ENCODE measurements at regions not wholly inside any gene's neighbourhood (a gene's known extent, or its start where the extent isn't known, plus 50 kb on each side); places are given as distances from the start of the nearest gene placed in this dataset.

DNA sequence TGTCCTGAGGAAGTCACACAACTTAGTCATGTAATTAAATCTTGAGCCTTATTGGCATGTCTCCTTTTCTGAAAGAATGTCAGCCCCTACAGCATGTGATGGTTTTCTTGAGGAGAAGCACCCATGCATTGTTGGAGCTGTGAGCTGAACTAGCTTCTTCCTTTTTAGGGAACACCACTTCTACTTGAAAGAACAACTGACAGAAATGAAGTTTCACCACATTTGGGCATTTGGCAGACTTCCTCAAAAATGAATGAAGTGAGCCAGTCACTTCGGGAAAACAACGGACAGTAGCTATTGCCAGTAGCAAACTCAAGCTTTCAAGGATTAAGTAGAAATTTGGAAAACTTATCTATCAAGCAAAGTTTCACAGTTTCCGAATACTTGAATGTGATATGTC lies 1351.3 kb downstream of the EFNB2 start:
- Histone ChIP-seq H3K79me2 (ENCODE audit: control insufficient read depth, low read length) (no peaks in the 10 kb centered on the region), H3K4me1 (ENCODE audit: control insufficient read depth, low read length) (no peaks in the 10 kb centered on the region), H3K27ac (ENCODE audit: low read depth, low read length) (no peak overlapping the region), H4K20me1 (ENCODE audit: control insufficient read depth, insufficient read depth, low read depth, low read length) (no peaks in the 10 kb centered on the region), H3K4me2 (ENCODE audit: low read length) (no peak overlapping the region), H3K4me3 (ENCODE audit: low read length) (no peak overlapping the region), H3K9me2 (replicated peaks; ENCODE audit: control insufficient read depth, low read length) (no peaks in the 10 kb centered on the region), H3F3A (ENCODE audit: control insufficient read depth, insufficient read depth) (no peaks in the 10 kb centered on the region), H3K36me3 (ENCODE audit: control insufficient read depth, low read length) (no peaks in the 10 kb centered on the region), H3K9me3 (ENCODE audit: control insufficient read depth, insufficient read depth, low read length) (no peaks in the 10 kb centered on the region), H3K27me3 (ENCODE audit: control insufficient read depth, low read length) (no peaks in the 10 kb centered on the region)
- TF ChIP-seq, protein P1, sequence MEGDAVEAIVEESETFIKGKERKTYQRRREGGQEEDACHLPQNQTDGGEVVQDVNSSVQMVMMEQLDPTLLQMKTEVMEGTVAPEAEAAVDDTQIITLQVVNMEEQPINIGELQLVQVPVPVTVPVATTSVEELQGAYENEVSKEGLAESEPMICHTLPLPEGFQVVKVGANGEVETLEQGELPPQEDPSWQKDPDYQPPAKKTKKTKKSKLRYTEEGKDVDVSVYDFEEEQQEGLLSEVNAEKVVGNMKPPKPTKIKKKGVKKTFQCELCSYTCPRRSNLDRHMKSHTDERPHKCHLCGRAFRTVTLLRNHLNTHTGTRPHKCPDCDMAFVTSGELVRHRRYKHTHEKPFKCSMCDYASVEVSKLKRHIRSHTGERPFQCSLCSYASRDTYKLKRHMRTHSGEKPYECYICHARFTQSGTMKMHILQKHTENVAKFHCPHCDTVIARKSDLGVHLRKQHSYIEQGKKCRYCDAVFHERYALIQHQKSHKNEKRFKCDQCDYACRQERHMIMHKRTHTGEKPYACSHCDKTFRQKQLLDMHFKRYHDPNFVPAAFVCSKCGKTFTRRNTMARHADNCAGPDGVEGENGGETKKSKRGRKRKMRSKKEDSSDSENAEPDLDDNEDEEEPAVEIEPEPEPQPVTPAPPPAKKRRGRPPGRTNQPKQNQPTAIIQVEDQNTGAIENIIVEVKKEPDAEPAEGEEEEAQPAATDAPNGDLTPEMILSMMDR (IDR thresholded peaks at IDR 0.05; ENCODE audit: low read depth, low read length, poor library complexity, severe bottlenecking) = no peak
- TF ChIP-seq EZH2phosphoT487 (IDR thresholded peaks at IDR 0.05; ENCODE audit: borderline replicate concordance, low read length) = no peak

DNA sequence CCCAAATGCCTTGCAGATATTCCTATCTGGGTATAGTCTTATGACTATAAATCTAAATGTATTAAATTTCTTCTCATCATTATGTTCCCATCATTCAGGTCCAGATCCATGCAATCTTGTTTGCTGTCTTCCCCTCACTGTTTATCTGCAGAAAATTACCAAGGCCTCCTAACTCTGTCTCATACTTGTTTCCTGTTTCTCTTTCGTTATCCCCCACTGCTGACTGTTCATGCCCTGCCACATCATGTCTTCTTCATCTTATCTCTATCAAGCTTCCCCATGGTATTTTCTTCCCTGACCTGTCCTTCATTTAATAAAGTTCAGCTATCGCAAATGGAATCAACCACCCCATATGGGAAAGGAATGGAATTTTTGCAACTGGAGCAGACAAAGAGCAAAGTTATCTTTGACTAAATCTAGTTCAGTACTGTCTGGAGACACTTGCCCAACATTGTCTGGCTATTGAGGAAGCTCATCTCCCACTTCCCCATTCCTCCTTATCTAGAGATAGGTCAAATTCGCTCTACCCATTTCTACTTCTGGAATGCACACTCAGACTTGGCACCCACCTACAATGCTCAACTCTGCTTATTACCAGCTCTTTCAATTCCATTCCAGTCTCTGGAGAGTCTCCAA lies 1358.1 kb downstream of the EFNB2 start:
- no peaks in the 10 kb centered on the region for H3K27me3 ChIP-seq (ENCODE audit: control insufficient read depth, low read length)

DNA sequence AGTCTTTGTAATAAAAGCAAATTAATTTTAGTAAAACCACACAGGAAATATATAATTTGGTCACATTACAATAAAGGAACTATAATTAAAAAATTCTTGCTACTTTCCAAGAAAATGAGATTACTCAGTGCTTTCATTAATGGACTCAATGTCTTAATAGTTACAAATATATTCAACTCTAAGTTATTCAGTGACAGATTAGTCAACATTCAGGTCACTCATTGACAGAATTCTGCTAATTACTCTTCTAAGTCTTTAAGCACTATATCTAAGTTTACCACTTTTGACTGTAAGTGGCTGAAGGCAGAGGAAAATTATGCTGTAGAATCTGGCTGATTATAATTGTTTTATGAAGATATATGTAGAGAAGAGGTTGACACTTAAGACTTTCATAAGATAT lies 1365.0 kb downstream of the EFNB2 start:
- Histone ChIP-seq H3K36me3 (ENCODE audit: control insufficient read depth, low read length) (no peaks in the 10 kb centered on the region), H3K27me3 (ENCODE audit: control insufficient read depth, low read length) (no peaks in the 10 kb centered on the region), H3K9me2 (replicated peaks; ENCODE audit: control insufficient read depth, low read length) (no peaks in the 10 kb centered on the region), H3K4me1 (ENCODE audit: control insufficient read depth, low read length) (no peaks in the 10 kb centered on the region), H3K4me3 (ENCODE audit: low read length) (no peak overlapping the region), H3K79me2 (ENCODE audit: control insufficient read depth, low read length) (no peaks in the 10 kb centered on the region), H4K20me1 (ENCODE audit: control insufficient read depth, insufficient read depth, low read depth, low read length) (no peaks in the 10 kb centered on the region), H3K27ac (ENCODE audit: low read depth, low read length) (no peak overlapping the region), H3K9me3 (ENCODE audit: control insufficient read depth, insufficient read depth, low read length) (no peaks in the 10 kb centered on the region), H3F3A (ENCODE audit: control insufficient read depth, insufficient read depth) (no peaks in the 10 kb centered on the region), H3K4me2 (ENCODE audit: low read length) (no peak overlapping the region)
- TF ChIP-seq, protein P1 (IDR thresholded peaks at IDR 0.05; ENCODE audit: low read depth, low read length, poor library complexity, severe bottlenecking) = no peak
- TF ChIP-seq EZH2phosphoT487 (IDR thresholded peaks at IDR 0.05; ENCODE audit: borderline replicate concordance, low read length) = no peak

More for the DNA sequence above, 1358.1 kb downstream of the EFNB2 start:
- Histone ChIP-seq H3K79me2 (ENCODE audit: control insufficient read depth, low read length) (no peaks in the 10 kb centered on the region), H3K9me3 (ENCODE audit: control insufficient read depth, insufficient read depth, low read length) (no peaks in the 10 kb centered on the region), H3K27ac (ENCODE audit: low read depth, low read length) (no peak overlapping the region), H3K4me1 (ENCODE audit: control insufficient read depth, low read length) (no peaks in the 10 kb centered on the region), H4K20me1 (ENCODE audit: control insufficient read depth, insufficient read depth, low read depth, low read length) (no peaks in the 10 kb centered on the region), H3K9me2 (replicated peaks; ENCODE audit: control insufficient read depth, low read length) (no peaks in the 10 kb centered on the region), H3K4me3 (ENCODE audit: low read length) (no peak overlapping the region), H3F3A (ENCODE audit: control insufficient read depth, insufficient read depth) (no peaks in the 10 kb centered on the region), H3K4me2 (ENCODE audit: low read length) (no peak overlapping the region), H3K36me3 (ENCODE audit: control insufficient read depth, low read length) (no peaks in the 10 kb centered on the region)
- TF ChIP-seq, protein P1 (IDR thresholded peaks at IDR 0.05; ENCODE audit: low read depth, low read length, poor library complexity, severe bottlenecking) = no peak
- no peak for TF ChIP-seq EZH2phosphoT487 (IDR thresholded peaks at IDR 0.05; ENCODE audit: borderline replicate concordance, low read length)
